Tibial nerve (tissue), 4 donors: ENCODE measurements at regions not wholly inside any gene's neighbourhood (a gene's known extent, or its start where the extent isn't known, plus 50 kb on each side); places are given as distances from the start of the nearest gene placed in this dataset.

Experiments
- EP300 ChIP-seq, 2 donors: sonication (generic); formaldehyde crosslinking; IDR thresholded peaks; one replicate each; pipeline ENCODE4 v1.6.1; 2017; ENCODE audit warnings: antibody characterized with exemption in 2 of 2, mild to moderate bottlenecking in 1 of 2
- POLR2A ChIP-seq, 2 donors: fragments of 450-650 bp; IDR thresholded peaks; one replicate each; pipeline ENCODE4 v1.6.1; 2017; ENCODE audit warnings: antibody characterized with exemption in 2 of 2, mild to moderate bottlenecking in 2 of 2, moderate library complexity in 2 of 2
- TF ChIP-seq, protein P1 (sequence below), 5 experiments: fragments of 200-600 bp in 3 of 5; fragments of 450-650 bp in 2 of 5; sonication (generic) in 3 of 5; IDR thresholded peaks; one replicate each; pipeline ENCODE4 v1.5.1; 2016 to 2019; ENCODE audit warnings: antibody characterized with exemption in 5 of 5, mild to moderate bottlenecking in 3 of 5, moderate library complexity in 2 of 5

DNA sequence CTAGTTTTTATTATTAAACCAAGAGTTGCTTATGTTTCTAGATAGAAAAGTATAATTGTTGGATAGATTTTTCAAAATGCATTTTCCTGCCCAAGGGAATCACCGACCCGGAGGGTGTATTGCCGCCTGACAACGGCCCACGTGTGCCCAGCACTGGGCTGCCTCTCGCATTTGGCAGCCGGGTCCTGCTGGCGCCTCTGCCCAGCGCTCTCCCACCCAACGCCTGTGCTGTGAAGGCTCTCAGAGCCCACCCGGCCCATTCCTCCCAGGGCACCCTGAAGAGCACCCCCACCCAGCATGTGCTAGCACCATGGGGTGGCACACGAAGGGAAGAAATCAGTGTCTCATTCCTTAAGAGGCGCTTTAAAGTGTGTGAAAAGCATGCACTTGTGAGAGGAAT is 88.3 kb upstream of the AFDN start:
- TF ChIP-seq, protein P1, sequence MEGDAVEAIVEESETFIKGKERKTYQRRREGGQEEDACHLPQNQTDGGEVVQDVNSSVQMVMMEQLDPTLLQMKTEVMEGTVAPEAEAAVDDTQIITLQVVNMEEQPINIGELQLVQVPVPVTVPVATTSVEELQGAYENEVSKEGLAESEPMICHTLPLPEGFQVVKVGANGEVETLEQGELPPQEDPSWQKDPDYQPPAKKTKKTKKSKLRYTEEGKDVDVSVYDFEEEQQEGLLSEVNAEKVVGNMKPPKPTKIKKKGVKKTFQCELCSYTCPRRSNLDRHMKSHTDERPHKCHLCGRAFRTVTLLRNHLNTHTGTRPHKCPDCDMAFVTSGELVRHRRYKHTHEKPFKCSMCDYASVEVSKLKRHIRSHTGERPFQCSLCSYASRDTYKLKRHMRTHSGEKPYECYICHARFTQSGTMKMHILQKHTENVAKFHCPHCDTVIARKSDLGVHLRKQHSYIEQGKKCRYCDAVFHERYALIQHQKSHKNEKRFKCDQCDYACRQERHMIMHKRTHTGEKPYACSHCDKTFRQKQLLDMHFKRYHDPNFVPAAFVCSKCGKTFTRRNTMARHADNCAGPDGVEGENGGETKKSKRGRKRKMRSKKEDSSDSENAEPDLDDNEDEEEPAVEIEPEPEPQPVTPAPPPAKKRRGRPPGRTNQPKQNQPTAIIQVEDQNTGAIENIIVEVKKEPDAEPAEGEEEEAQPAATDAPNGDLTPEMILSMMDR (IDR thresholded peaks at IDR 0.05) = no peak
- TF ChIP-seq POLR2A (IDR thresholded peaks at IDR 0.05) = no peak
- no peak for TF ChIP-seq EP300 (IDR thresholded peaks at IDR 0.05)
